Heart right ventricle (tissue), 16 donors: ENCODE measurements at regions not wholly inside any gene's neighbourhood (a gene's known extent, or its start where the extent isn't known, plus 50 kb on each side); places are given as distances from the start of the nearest gene placed in this dataset.

ENCODE experiments used
- ATAC-seq, 8 donors: fragments of 200-7000 bp; cut with Tn5 transposase; one replicate each; pipeline ENCODE4 v1.9.1; 2020; ENCODE audit warnings: mild to moderate bottlenecking in 8 of 8, moderate library complexity in 8 of 8, moderate number of reproducible peaks in 1 of 8
- DNase-seq, 2 donors: peaks; one replicate each; pipeline ENCODE4 v3.0.0-alpha.2; 2020
- H3K27ac ChIP-seq, 10 donors: fragments of 200-600 bp; sonication (generic) in 2 of 10; one replicate each; pipeline versions ENCODE4 v1.5.0 to v1.8.0; 2020 to 2022; ENCODE audit warnings: mild to moderate bottlenecking in 3 of 10
- H3K27me3 ChIP-seq, 7 donors: fragments of 200-600 bp; one replicate each; pipeline ENCODE4 v1.8.0; 2021 to 2022; ENCODE audit warnings: mild to moderate bottlenecking in 2 of 7
- H3K36me3 ChIP-seq, 9 donors: fragments of 200-600 bp; sonication (generic) in 1 of 9; one replicate each; pipeline versions ENCODE4 v1.5.0 to v1.8.0; 2020 to 2022; ENCODE audit warnings: mild to moderate bottlenecking in 2 of 9
- H3K4me1 ChIP-seq, 9 donors: fragments of 200-600 bp; sonication (generic) in 1 of 9; one replicate each; pipeline versions ENCODE4 v1.5.0 to v1.8.0; 2020 to 2022; ENCODE audit warnings: mild to moderate bottlenecking in 4 of 9
- H3K4me3 ChIP-seq, 10 donors: fragments of 200-600 bp; sonication (generic) in 2 of 10; one replicate each; pipeline versions ENCODE4 v1.5.0 to v1.8.0; 2020 to 2022; ENCODE audit warnings: mild to moderate bottlenecking in 7 of 10, moderate library complexity in 2 of 10
- H3K9me3 ChIP-seq, 11 donors: fragments of 200-600 bp in 10 of 11; sonication (generic) in 2 of 11; one replicate each; pipeline versions ENCODE4 v1.5.0 to v1.8.0; 2013 to 2022; ENCODE audit warnings: mild to moderate bottlenecking in 2 of 11, control low read depth in 1 of 11, moderate library complexity in 1 of 11
- WGBS, 2 donors: extraction: QIAGEN DNeasy Blood & Tissue Kit; methylation state at CpG; one replicate each; pipeline ENCODE4 v1.1.7; 2013; ENCODE audit warnings: inconsistent platforms in 1 of 2; 5-methylcytosine and 5-hydroxymethylcytosine counted together
- intact Hi-C, 10 donors: fragments of 100-400 bp; cut with DNase I; formaldehyde crosslinking; loops; one replicate each; pipeline versions ENCODE4 v1.11.1 to v1.14.2; 2022
- TF ChIP-seq, protein P1 (sequence below), 9 donors: fragments of 200-600 bp; sonication (generic) in 2 of 9; IDR thresholded peaks; one replicate each; pipeline versions ENCODE4 v1.5.0 to v1.8.0; 2021 to 2022; ENCODE audit warnings: antibody characterized with exemption in 9 of 9, mild to moderate bottlenecking in 5 of 9, moderate library complexity in 1 of 9
- donor health status: Arrhythmogenic right ventricular cardiomyopathy.
- donor health status: ischemic (EF 13 %, LVEDD 7.1; RV severe dilation, severe dysfunction).
- donor health status: healthy with polysubstance abuse.
- donor health status: DM: no; HTN: yes; CAD: no.
- donor health status: DM: no; HTN: no; CAD: no.
- donor health status: ischemic (EF 25% LVEDD 6.9; RV normal size, moderate dysfunction).
- donor health status: ischemic (EF 25% LVEDD 5.7; RV mildly dilated, moderate dysfunction).
- donor health status: healthy.
- donor health status: DM: yes; HTN: yes; CAD: no.
- donor health status: Ischemic cardiomyopathy.
- donor health status: ischemic (EF 35%, LVEDD 5.7; RV mildly dilated, moderate dysfunction).
- donor health status: nonischemic (EF 11% LVEDD 7.7; RV severe dilation, severe dysfunction).
- donor health status: DM: yes; HTN: yes; CAD: no.
- donor health status: PGD.
- donor health status: ischemic (EF 29% LVEDD 5.4; RV normal size, mild dysfunction).
- donor health status: nonischemic (EF 23%, LVEDD 6.1; RV moderate dilation, normal function).

DNA sequence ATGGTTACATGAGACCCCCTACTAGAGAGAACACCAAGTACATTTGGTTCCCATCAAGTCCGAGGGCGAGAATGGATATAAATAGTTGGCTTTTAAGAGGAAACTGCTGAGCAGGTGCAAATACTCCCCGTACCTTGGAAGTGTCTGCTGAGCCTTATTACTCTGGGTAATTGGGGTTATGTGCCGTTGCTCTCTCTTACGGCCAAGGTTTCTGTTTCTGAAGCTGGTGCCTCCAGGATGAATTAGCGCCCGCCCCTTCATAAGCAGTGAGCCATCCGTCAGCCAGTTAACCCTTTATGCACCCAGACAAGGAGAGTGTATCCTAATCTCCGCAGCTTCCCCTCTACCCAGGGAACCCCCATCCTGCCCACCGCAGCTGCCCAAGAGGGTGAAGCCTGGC, 90.4 kb upstream of the AJAP1 start:
- H3K36me3 ChIP-seq, result no peaks in the 10 kb centered on the region
- TF ChIP-seq, protein P1, sequence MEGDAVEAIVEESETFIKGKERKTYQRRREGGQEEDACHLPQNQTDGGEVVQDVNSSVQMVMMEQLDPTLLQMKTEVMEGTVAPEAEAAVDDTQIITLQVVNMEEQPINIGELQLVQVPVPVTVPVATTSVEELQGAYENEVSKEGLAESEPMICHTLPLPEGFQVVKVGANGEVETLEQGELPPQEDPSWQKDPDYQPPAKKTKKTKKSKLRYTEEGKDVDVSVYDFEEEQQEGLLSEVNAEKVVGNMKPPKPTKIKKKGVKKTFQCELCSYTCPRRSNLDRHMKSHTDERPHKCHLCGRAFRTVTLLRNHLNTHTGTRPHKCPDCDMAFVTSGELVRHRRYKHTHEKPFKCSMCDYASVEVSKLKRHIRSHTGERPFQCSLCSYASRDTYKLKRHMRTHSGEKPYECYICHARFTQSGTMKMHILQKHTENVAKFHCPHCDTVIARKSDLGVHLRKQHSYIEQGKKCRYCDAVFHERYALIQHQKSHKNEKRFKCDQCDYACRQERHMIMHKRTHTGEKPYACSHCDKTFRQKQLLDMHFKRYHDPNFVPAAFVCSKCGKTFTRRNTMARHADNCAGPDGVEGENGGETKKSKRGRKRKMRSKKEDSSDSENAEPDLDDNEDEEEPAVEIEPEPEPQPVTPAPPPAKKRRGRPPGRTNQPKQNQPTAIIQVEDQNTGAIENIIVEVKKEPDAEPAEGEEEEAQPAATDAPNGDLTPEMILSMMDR (IDR thresholded peaks at IDR 0.05), result no peak
- H3K4me1 ChIP-seq, result no peaks in the 10 kb centered on the region
- no peak overlapping the region for H3K4me3 ChIP-seq
- ATAC-seq (no peak), DNase-seq (no peak)
- intact Hi-C loops, result no loop called here
- WGBS, 2 donors, result 34 to 38% methylated on average over 10 of the region's 10 CpGs
- H3K27me3 ChIP-seq, result peaks cover 0 to 51% (median 36%) of the 10 kb centered on the region in 7 donors
- H3K27ac ChIP-seq, result no peak overlapping the region
- no peaks in the 10 kb centered on the region for H3K9me3 ChIP-seq

DNA sequence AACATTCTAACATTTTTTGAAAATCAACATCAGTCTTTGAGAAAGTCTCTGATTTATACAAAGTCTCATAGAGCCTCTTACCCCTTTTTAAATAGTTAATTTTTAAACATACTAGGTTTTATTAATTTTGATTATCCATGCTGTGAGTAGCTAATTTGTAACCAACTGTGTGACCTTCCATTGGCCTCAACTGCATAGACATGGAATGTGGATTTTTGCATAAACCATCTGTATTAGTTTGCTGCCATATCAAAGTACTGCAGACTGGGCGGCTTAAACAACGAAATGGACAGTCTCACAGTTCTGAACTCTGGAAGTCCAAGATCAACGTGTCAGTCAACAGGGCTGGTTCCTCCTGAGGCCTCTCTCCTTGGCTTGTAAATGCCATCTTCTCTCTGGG, 89.2 kb upstream of the AJAP1 start:
- intact Hi-C loops, result no loop called here
- Histone ChIP-seq H3K36me3 (no peaks in the 10 kb centered on the region), H3K27ac (no peak overlapping the region), H3K4me1 (no peaks in the 10 kb centered on the region), H3K4me3 (no peak overlapping the region), H3K27me3 (peaks cover 0 to 60% (median 36%) of the 10 kb centered on the region in 7 donors), H3K9me3 (no peaks in the 10 kb centered on the region)
- DNase-seq (no peak), ATAC-seq (no peak)
- TF ChIP-seq, protein P1 (IDR thresholded peaks at IDR 0.05), result no peak
- 76 to 78% methylated on average over 3 of the region's 3 CpGs for WGBS, 2 donors

DNA sequence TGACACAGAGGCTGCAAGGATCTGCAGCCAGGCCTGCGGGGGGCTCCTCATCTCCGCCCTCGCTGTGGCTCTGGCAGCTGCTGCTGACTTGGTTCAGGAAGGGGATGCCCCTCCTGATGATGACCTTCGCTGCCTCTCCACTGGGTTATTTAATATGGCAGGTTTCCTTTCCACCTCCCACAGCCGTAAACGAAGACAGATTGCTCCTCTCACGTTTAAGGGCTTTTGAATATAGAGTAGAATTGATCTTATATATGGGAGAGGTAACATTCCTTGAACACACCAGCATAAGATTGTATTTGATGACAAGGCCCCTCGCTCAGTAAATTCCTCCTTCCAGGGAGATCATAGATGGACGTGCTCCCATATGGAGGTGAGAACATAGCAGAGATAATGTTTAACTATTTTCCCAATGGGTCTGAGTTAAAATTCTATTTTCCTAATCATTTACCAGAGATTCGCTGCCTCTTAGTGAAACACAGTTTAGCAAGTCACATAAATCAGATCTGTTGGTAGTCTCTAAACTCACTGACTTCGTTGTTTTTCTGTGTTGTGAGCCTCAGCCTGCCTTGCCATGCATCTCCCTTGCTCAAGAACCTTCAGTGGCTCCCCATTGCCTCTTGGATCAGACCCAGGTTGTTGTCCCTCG, 88.5 kb upstream of the AJAP1 start:
- DNase-seq (no peak), ATAC-seq (no peak)
- Histone ChIP-seq H3K36me3 (no peaks in the 10 kb centered on the region), H3K4me1 (no peaks in the 10 kb centered on the region), H3K27ac (no peak overlapping the region), H3K4me3 (no peak overlapping the region), H3K27me3 (peaks cover 0 to 68% (median 36%) of the 10 kb centered on the region in 7 donors), H3K9me3 (no peaks in the 10 kb centered on the region)
- intact Hi-C loops, result no loop called here
- TF ChIP-seq, protein P1 (IDR thresholded peaks at IDR 0.05), result no peak
- WGBS, 2 donors, result 61 to 62% methylated on average over 12 of the region's 12 CpGs

DNA sequence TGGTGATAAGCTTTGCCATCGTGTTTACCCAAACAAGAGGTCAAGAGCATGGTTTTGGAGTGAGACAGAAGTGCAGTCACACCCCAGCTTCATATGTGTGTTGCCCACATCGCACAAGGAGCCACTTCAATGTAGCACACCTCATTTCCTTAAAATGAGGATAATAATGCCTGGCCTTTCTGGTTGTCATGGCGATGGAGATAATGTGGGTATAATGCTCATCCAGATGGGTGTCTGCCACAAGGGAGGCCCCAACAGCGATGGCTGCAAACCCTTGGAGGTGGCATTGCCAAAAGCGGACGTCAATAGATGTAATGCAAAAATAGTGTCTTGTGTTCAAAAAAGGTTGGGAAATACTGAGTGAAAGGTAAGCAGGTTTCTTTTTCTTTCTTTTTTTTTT, 83.1 kb upstream of the AJAP1 start:
- TF ChIP-seq, protein P1 (IDR thresholded peaks at IDR 0.05), result no peak
- Histone ChIP-seq H3K27me3 (peaks cover 0 to 51% (median 31%) of the 10 kb centered on the region in 7 donors), H3K9me3 (no peaks in the 10 kb centered on the region), H3K36me3 (no peaks in the 10 kb centered on the region), H3K4me3 (no peak overlapping the region), H3K27ac (no peak overlapping the region), H3K4me1 (no peaks in the 10 kb centered on the region)
- DNase-seq, result no peak
- no peak for ATAC-seq
- 79 to 81% methylated on average over 6 of the region's 6 CpGs for WGBS, 2 donors
- intact Hi-C loops, result no loop called here
